ENCODE measurements at regions not wholly inside any gene's neighbourhood (a gene's known extent, or its start where the extent isn't known, plus 50 kb on each side); places are given as distances from the start of the nearest gene placed in this dataset.

DNA sequence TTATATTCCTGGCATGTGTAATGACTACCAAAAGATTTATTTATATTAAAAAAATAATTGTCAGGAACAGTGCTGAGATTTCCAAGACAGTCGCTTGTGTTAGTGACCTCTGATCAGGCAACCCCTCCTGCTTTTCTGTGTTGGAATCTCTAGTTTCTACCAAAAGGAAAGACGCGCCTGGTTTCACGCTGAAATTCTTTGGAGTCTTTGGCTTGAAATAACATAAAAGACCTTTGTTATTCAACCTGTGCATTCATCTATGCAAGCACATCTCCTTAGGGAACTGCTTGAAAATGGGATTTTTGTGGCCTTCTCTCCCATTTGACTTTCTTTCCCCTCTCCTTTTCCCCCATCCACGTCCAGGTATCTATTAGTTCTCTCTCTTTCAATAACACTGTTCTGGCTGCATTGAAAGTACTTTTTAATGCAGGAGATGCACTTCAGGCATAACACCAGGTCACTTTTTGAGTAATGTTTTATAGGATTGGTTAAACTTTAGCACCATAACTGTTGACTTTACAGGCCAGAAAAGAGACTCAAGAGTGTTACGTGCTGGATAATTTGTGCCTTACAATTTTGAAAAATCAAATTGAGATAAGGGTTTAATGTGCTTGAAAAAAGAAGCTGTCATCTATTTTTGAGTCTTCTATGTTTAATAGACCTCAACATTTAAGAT is 172.7 kb downstream of the GPAT3 start:
- TF ChIP-seq, protein P1, sequence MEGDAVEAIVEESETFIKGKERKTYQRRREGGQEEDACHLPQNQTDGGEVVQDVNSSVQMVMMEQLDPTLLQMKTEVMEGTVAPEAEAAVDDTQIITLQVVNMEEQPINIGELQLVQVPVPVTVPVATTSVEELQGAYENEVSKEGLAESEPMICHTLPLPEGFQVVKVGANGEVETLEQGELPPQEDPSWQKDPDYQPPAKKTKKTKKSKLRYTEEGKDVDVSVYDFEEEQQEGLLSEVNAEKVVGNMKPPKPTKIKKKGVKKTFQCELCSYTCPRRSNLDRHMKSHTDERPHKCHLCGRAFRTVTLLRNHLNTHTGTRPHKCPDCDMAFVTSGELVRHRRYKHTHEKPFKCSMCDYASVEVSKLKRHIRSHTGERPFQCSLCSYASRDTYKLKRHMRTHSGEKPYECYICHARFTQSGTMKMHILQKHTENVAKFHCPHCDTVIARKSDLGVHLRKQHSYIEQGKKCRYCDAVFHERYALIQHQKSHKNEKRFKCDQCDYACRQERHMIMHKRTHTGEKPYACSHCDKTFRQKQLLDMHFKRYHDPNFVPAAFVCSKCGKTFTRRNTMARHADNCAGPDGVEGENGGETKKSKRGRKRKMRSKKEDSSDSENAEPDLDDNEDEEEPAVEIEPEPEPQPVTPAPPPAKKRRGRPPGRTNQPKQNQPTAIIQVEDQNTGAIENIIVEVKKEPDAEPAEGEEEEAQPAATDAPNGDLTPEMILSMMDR (conservative IDR thresholded peaks at IDR 0.05; ENCODE audit: low read depth, low read length) = no peak
- no peak for TF ChIP-seq MXI1 (IDR thresholded peaks at IDR 0.05; ENCODE audit: borderline replicate concordance, low read depth, low read length)
- TF ChIP-seq BHLHE40 (IDR thresholded peaks at IDR 0.05; ENCODE audit: low read depth, low read length) = no peak
- TF ChIP-seq POLR2A (IDR thresholded peaks at IDR 0.05; ENCODE audit: low read depth, low read length) = no peak
- TF ChIP-seq, protein P2, sequence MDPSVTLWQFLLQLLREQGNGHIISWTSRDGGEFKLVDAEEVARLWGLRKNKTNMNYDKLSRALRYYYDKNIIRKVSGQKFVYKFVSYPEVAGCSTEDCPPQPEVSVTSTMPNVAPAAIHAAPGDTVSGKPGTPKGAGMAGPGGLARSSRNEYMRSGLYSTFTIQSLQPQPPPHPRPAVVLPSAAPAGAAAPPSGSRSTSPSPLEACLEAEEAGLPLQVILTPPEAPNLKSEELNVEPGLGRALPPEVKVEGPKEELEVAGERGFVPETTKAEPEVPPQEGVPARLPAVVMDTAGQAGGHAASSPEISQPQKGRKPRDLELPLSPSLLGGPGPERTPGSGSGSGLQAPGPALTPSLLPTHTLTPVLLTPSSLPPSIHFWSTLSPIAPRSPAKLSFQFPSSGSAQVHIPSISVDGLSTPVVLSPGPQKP (IDR thresholded peaks at IDR 0.05; ENCODE audit: borderline replicate concordance, low read depth, low read length) = no peak
- no peak for TF ChIP-seq RCOR1 (IDR thresholded peaks at IDR 0.05; ENCODE audit: insufficient replicate concordance, low read length)

All from IMR-90 (cell line).